Large intestine (tissue), 3 donors: ENCODE measurements at regions not wholly inside any gene's neighbourhood (a gene's known extent, or its start where the extent isn't known, plus 50 kb on each side); places are given as distances from the start of the nearest gene placed in this dataset.
"Not testable (repeated sequence)": the region's sequence is repeated elsewhere in the genome, so short reads cannot be mapped to it uniquely, and the experiment has no call there.

Experiments used
- DNase-seq, 2 donors: peaks; one replicate each; pipeline versions ENCODE4 v3.0.0 to v3.0.0-alpha.2; 2013
- H3K27ac ChIP-seq: one replicate; pipeline ENCODE4 v1.5.1; 2013; ENCODE audit warnings: low read length
- H3K27me3 ChIP-seq: 2 replicates; pipeline ENCODE4 v1.6.1; 2013; ENCODE audit warnings: low read length; ENCODE audit not compliant: control insufficient read depth, insufficient read depth
- H3K36me3 ChIP-seq: 2 replicates; pipeline ENCODE4 v1.6.1; 2013; ENCODE audit warnings: low read length; ENCODE audit not compliant: control insufficient read depth, insufficient read depth
- H3K4me1 ChIP-seq: one replicate; pipeline ENCODE4 v1.6.1; 2013; ENCODE audit warnings: low read length; ENCODE audit not compliant: control insufficient read depth, insufficient read depth
- H3K4me3 ChIP-seq: one replicate; pipeline ENCODE4 v1.5.1; 2013; ENCODE audit warnings: low read length
- H3K9me3 ChIP-seq: one replicate; pipeline ENCODE4 v1.6.1; 2013; ENCODE audit warnings: mild to moderate bottlenecking, low read depth, low read length, moderate library complexity; ENCODE audit not compliant: control insufficient read depth
- WGBS: methylation state at CpG from one replicate; pipeline ENCODE4 v1.1.5; 2013; ENCODE audit warnings: low lambda C conversion rate; ENCODE audit not compliant: insufficient coverage; 5-methylcytosine and 5-hydroxymethylcytosine counted together

GRCh38 chr1:220448217-220448616 is 79.7 kb upstream of the MARK1 start:
- H3K27me3 ChIP-seq, result no peaks in the 10 kb centered on the region
- H3K4me3 ChIP-seq, result no peak overlapping the region
- no peak overlapping the region for H3K27ac ChIP-seq
- WGBS, result no CpG with 5 or more reads among the region's 4 CpGs
- DNase-seq, result no peak
- no peaks in the 10 kb centered on the region for H3K36me3 ChIP-seq
- peaks cover 9% of the 10 kb centered on the region for H3K4me1 ChIP-seq
- H3K9me3 ChIP-seq, result peaks cover 5% of the 10 kb centered on the region

GRCh38 chr1:220444586-220444985 is 83.3 kb upstream of the MARK1 start:
- not testable (repeated sequence) for H3K27ac ChIP-seq, H3K9me3 ChIP-seq, H3K4me3 ChIP-seq, H3K4me1 ChIP-seq, H3K36me3 ChIP-seq, DNase-seq, H3K27me3 ChIP-seq
- WGBS, result no CpG with 5 or more reads among the region's 3 CpGs

GRCh38 chr1:220441211-220441610 is 86.7 kb upstream of the MARK1 start:
- DNase-seq, result no peak
- peaks cover 5% of the 10 kb centered on the region for H3K9me3 ChIP-seq
- no peak overlapping the region for H3K4me3 ChIP-seq
- H3K27ac ChIP-seq, result no peak overlapping the region
- H3K27me3 ChIP-seq, result no peaks in the 10 kb centered on the region
- 83% methylated on average over 1 of the region's 3 CpGs for WGBS
- H3K36me3 ChIP-seq, result no peaks in the 10 kb centered on the region
- no peaks in the 10 kb centered on the region for H3K4me1 ChIP-seq

GRCh38 chr1:220438741-220439140 is 89.2 kb upstream of the MARK1 start:
- Histone ChIP-seq H3K4me3 (no peak overlapping the region), H3K9me3 (no peaks in the 10 kb centered on the region), H3K4me1 (no peaks in the 10 kb centered on the region), H3K36me3 (no peaks in the 10 kb centered on the region), H3K27me3 (no peaks in the 10 kb centered on the region), H3K27ac (no peak overlapping the region)
- WGBS, result no CpG with 5 or more reads among the region's 2 CpGs
- DNase-seq, result no peak

GRCh38 chr1:220432408-220432807 is 95.5 kb upstream of the MARK1 start:
- Histone ChIP-seq H3K4me3 (no peak overlapping the region), H3K9me3 (no peaks in the 10 kb centered on the region), H3K27me3 (no peaks in the 10 kb centered on the region), H3K36me3 (no peaks in the 10 kb centered on the region), H3K4me1 (no peaks in the 10 kb centered on the region), H3K27ac (peak overlapping the region; percentile 18)
- WGBS, result no CpG with 5 or more reads among the region's 1 CpG
- DNase-seq, result peak; percentile 29 to 56

- no CpG with 5 or more reads among the region's 7 CpGs for WGBS
- DNase-seq, result no peak
These were observed 96.2 kb upstream of the MARK1 start for GRCh38 chr1:220431554-220432239.

GRCh38 chr1:220430586-220430985 is 97.3 kb upstream of the MARK1 start:
- WGBS, result no CpG with 5 or more reads among the region's 2 CpGs
- no peak for DNase-seq
- Histone ChIP-seq H3K27me3 (no peaks in the 10 kb centered on the region), H3K9me3 (no peaks in the 10 kb centered on the region), H3K27ac (no peak overlapping the region), H3K4me3 (no peak overlapping the region), H3K36me3 (no peaks in the 10 kb centered on the region), H3K4me1 (no peaks in the 10 kb centered on the region)

More at GRCh38 chr1:220431554-220432239, 96.2 kb upstream of the MARK1 start:
- Histone ChIP-seq H3K27me3 (no peaks in the 10 kb centered on the region), H3K27ac (peak overlapping the region; percentile 18), H3K9me3 (no peaks in the 10 kb centered on the region), H3K4me3 (no peak overlapping the region), H3K4me1 (no peaks in the 10 kb centered on the region), H3K36me3 (no peaks in the 10 kb centered on the region)

GRCh38 chr1:220430059-220430458 is 97.9 kb upstream of the MARK1 start:
- no peaks in the 10 kb centered on the region for H3K36me3 ChIP-seq
- H3K27ac ChIP-seq, result no peak overlapping the region
- no peaks in the 10 kb centered on the region for H3K27me3 ChIP-seq
- H3K4me3 ChIP-seq, result no peak overlapping the region
- no peaks in the 10 kb centered on the region for H3K9me3 ChIP-seq
- no peaks in the 10 kb centered on the region for H3K4me1 ChIP-seq
- DNase-seq, result no peak

- WGBS, result no CpG with 5 or more reads among the region's 2 CpGs
- no peaks in the 10 kb centered on the region for H3K9me3 ChIP-seq
- no peaks in the 10 kb centered on the region for H3K36me3 ChIP-seq
- H3K4me1 ChIP-seq, result no peaks in the 10 kb centered on the region
- no peaks in the 10 kb centered on the region for H3K27me3 ChIP-seq
- H3K4me3 ChIP-seq, result no peak overlapping the region
- DNase-seq, result no peak
- H3K27ac ChIP-seq, result no peak overlapping the region
These were observed 100.9 kb upstream of the MARK1 start for GRCh38 chr1:220426989-220427388.

- Histone ChIP-seq H3K27me3 (no peaks in the 10 kb centered on the region), H3K36me3 (no peaks in the 10 kb centered on the region)
- 100% methylated on average over 1 of the region's 1 CpG for WGBS
These were observed 102.1 kb upstream of the MARK1 start for GRCh38 chr1:220425852-220426251.

GRCh38 chr1:220421508-220421907 is 106.4 kb upstream of the MARK1 start:
- Histone ChIP-seq H3K9me3 (no peaks in the 10 kb centered on the region), H3K27me3 (no peaks in the 10 kb centered on the region), H3K4me1 (no peaks in the 10 kb centered on the region), H3K36me3 (no peaks in the 10 kb centered on the region), H3K4me3 (no peak overlapping the region), H3K27ac (no peak overlapping the region)
- no CpG with 5 or more reads among the region's 2 CpGs for WGBS
- DNase-seq, result no peak

More at GRCh38 chr1:220425852-220426251, 102.1 kb upstream of the MARK1 start:
- DNase-seq, result no peak
- no peaks in the 10 kb centered on the region for H3K9me3 ChIP-seq
- no peak overlapping the region for H3K4me3 ChIP-seq
- no peaks in the 10 kb centered on the region for H3K4me1 ChIP-seq
- no peak overlapping the region for H3K27ac ChIP-seq
